Lower leg skin (tissue), 4 donors: ENCODE measurements at regions not wholly inside any gene's neighbourhood (a gene's known extent, or its start where the extent isn't known, plus 50 kb on each side); places are given as distances from the start of the nearest gene placed in this dataset.
"Not testable (repeated sequence)": the region's sequence is repeated elsewhere in the genome, so short reads cannot be mapped to it uniquely, and the experiment has no call there.

Source experiments
- DNase-seq, 2 donors: peaks; one replicate each; pipeline ENCODE4 v3.0.0-alpha.2; 2019; ENCODE audit warnings: low spot score in 2 of 2
- H3K4me3 ChIP-seq: fragments of 200-600 bp; sonication (generic); 2 replicates; pipeline ENCODE4 v1.5.1; 2017; ENCODE audit warnings: mild to moderate bottlenecking, low read depth; ENCODE audit not compliant: poor library complexity, severe bottlenecking
- POLR2A ChIP-seq, 2 donors: fragments of 450-650 bp; IDR thresholded peaks; one replicate each; pipeline ENCODE4 v1.6.1; 2016 to 2017; ENCODE audit warnings: antibody characterized with exemption in 2 of 2, mild to moderate bottlenecking in 1 of 2, moderate library complexity in 1 of 2
- WGBS, 2 donors: methylation state at CpG; one replicate each; pipeline ENCODE4 v1.1.5; 2018; 5-methylcytosine and 5-hydroxymethylcytosine counted together
- intact Hi-C: fragments of 100-400 bp; cut with DNase I; formaldehyde crosslinking; loops from one replicate; pipeline ENCODE4 v1.15.0; 2023; ENCODE audit warnings: low total_unique reads
- TF ChIP-seq, protein P1 (sequence below), 3 donors: fragments of 450-650 bp; IDR thresholded peaks; one replicate each; pipeline ENCODE4 v1.5.1; 2016; ENCODE audit warnings: antibody characterized with exemption in 3 of 3, mild to moderate bottlenecking in 3 of 3, moderate library complexity in 2 of 3

DNA sequence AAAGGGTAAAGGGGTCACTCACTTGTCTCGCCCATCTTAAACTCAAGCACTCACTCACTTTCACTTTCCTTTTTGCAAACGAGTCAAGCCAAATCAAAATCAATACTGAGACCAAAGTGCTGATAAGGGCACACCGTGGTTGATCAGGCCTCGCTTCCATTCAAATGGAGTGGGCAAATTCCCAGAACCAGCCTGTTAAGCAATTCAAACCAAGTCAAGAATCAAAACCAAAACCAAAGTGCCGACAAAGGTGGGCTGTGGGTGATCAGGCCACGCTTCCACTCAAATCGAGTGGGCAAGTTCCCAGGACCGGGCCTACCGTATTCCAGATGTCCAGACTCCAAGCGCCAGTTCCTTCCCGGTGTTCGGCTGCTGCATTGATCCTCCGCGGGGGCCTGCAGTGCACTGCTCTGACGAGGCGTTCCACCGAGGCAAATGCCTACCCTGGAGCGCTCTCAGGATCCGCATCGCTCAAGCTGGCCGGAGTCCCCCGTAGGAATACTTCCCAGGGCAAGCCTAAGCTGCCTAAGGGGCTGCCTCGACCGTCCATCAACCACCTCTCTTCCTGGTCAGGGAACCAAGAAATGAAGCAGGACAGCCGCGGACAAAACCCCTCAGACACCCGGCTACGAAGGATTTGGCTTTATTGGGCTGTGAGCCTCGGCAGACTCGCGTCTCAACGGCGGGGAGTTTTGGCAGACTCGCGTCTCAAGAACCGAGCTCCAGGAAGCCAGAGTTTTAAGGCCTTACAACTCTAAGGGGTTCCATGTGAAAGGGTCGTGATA is 89.9 kb upstream of the SLC1A4 start:
- H3K4me3 ChIP-seq, result no peak overlapping the region
- TF ChIP-seq POLR2A (IDR thresholded peaks at IDR 0.05), result no peak
- TF ChIP-seq, protein P1, sequence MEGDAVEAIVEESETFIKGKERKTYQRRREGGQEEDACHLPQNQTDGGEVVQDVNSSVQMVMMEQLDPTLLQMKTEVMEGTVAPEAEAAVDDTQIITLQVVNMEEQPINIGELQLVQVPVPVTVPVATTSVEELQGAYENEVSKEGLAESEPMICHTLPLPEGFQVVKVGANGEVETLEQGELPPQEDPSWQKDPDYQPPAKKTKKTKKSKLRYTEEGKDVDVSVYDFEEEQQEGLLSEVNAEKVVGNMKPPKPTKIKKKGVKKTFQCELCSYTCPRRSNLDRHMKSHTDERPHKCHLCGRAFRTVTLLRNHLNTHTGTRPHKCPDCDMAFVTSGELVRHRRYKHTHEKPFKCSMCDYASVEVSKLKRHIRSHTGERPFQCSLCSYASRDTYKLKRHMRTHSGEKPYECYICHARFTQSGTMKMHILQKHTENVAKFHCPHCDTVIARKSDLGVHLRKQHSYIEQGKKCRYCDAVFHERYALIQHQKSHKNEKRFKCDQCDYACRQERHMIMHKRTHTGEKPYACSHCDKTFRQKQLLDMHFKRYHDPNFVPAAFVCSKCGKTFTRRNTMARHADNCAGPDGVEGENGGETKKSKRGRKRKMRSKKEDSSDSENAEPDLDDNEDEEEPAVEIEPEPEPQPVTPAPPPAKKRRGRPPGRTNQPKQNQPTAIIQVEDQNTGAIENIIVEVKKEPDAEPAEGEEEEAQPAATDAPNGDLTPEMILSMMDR (IDR thresholded peaks at IDR 0.05), result no peak
- WGBS, 2 donors, result 88% methylated on average over 37 of the region's 37 CpGs
- intact Hi-C loops, result no loop called here
- DNase-seq, result peak in 1 of 2 donors; percentile 59

DNA sequence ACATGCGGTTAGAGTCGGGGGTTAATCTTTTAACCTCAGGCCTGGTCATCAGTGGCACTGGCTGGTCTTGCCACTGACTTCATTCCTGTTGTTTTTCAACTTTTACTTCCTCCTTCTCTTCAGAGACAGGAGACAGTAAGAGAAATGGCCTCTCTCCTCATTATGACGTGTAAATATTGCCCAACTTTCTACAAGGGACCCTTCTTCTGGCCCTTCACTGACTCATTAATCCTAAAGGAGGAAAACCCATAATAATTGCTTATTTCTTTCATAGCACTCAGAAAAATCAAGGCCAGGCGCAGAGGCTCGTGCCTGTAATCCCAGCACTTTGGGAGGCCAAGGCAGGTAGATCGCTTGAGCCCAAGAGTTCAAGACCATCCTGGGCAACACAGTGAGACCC is 89.3 kb upstream of the SLC1A4 start:
- H3K4me3 ChIP-seq, DNase-seq, intact Hi-C loops: not testable (repeated sequence)
- 90 to 92% methylated on average over 6 of the region's 6 CpGs for WGBS, 2 donors

- no peak overlapping the region for H3K4me3 ChIP-seq
- DNase-seq, result peak in 1 of 2 donors; percentile 78
- TF ChIP-seq POLR2A (IDR thresholded peaks at IDR 0.05), result no peak
- TF ChIP-seq, protein P1 (IDR thresholded peaks at IDR 0.05), result no peak
- intact Hi-C loops, result no loop called here
- 29 to 32% methylated on average over 11 of the region's 11 CpGs for WGBS, 2 donors
These were observed 84.5 kb upstream of the SLC1A4 start for GRCh38 chr2:64904413-64905329.

DNA sequence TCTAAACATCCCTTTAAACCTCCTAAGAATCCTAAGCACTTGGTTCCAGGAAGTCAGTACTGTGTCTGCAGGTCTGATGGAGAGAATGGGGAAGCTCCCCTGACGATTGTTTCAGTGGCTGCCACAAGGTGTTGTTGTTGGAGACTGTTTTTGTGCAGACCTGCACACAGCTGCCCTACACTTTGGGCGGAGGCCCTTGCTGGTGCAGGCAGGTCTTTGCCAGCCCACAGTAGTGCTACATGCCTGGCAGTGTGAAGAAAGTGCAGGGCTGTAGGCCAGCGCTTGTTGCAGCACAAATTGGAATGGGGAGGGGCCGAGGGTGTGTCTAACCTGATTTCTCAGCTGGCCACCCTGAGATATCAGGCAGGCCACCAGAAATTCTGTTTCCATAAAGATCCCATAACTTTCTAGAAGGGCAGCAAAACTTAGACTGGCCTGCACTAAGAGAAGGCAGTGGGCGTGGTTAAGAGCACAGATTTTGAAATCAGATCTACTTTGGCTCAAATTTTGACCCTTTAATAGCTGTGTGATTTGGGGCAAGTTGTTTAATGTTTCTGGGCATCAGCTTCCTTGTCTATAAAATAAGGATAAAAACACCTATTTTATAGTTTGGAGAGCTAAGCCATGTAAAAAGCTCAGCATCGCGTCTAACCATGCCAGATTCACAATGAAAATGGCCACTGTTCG is 83.7 kb upstream of the SLC1A4 start:
- H3K4me3 ChIP-seq, result no peak overlapping the region
- 38 to 65% methylated on average over 8 of the region's 8 CpGs for WGBS, 2 donors

GRCh38 chr2:64906853-64907536 is 82.2 kb upstream of the SLC1A4 start:
- DNase-seq, result no peak
- TF ChIP-seq POLR2A (IDR thresholded peaks at IDR 0.05), result no peak
- TF ChIP-seq, protein P1 (IDR thresholded peaks at IDR 0.05), result no peak
- intact Hi-C loops, result no loop called here
- H3K4me3 ChIP-seq, result no peak overlapping the region
- 91 to 93% methylated on average over 6 of the region's 6 CpGs for WGBS, 2 donors

More for the DNA sequence above, 83.7 kb upstream of the SLC1A4 start:
- DNase-seq, result peak; percentile 58 to 89
- no peak for TF ChIP-seq POLR2A (IDR thresholded peaks at IDR 0.05)
- TF ChIP-seq, protein P1 (IDR thresholded peaks at IDR 0.05), result no peak
- intact Hi-C loops, result no loop called here
